Fibroblast of skin of right biceps (primary cell): ENCODE measurements at regions not wholly inside any gene's neighbourhood (a gene's known extent, or its start where the extent isn't known, plus 50 kb on each side); places are given as distances from the start of the nearest gene placed in this dataset.
A peak's percentile ranks its signal among the peaks of the same experiment; 100 is the strongest.

Experiments used
- DNase-seq: peaks from one replicate; pipeline ENCODE4 v3.0.0-alpha.2; 2013

DNA sequence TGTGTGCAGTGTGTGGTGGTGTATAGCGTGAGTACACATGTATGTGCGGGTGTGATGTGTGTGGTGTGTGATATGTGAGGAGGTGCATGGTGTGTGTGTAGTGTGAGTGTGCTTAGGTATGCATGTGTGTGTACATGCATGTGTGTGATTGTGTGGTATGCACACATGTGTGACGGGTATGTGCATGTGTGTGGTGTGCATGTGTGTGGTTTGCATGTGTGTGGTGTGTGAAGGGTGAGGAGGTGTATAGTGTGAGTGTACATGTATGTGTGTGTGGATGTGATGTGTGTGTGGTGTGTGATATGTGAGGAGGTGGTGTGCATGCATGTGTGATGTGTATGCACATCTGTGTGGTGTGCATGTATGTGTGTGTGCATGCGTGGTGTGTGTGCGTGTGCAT lies 105.6 kb downstream of the CMPK2 start:
- DNase-seq = no peak

DNA sequence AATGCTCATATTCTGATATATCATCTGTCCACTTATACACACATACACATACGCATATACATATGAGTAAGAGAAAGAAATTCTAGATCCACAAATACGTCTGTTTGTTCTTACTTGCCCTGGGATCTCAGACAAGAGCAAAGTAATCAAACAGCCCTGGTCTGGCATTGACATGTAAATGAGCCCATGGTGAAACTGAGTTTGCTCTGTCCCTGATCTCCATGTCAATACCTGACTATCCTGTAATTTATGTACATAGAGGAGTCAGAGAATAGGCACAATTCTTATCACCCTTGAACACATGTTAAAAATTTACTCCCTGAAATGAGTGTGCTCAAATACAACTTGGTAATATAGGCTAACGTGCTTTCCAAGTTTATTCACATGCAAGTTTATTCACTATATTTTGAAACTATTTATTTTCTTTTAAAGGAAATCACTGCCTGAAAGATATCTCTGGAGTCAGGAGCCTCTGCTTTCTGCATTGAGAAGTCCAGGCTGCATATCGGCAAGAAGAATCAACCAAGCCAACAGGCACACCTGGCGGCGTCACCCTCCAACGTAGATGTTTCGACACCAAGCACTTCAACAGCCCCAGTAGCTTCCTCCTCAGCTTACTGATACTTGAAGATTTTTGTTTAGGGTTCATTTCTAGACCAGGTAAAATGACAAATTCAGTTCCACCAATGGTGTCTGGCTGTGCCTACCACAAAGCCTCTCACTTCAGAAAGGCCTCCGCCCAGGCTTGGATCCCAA lies 100.6 kb downstream of the CMPK2 start:
- no peak for DNase-seq

DNA sequence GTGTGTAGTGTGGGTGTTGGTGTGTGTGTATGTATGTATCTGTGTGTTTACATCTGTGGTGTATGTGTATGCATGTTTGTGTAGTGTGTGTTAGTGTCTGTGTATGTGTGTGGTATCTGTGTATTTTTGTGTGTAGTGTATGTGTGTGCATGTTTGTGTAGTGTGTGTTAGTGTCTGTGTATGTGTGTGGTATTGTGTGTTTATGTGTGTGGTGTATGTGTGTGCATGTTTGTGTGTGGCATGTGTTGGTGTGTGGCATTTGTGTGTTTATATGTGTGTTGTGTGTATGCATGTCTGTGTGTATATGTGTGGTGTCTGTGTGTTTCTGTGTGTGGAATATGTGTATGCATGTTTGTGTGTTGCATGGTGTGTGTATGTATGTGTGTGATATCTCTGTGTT lies 96.4 kb downstream of the CMPK2 start:
- DNase-seq = no peak

DNA sequence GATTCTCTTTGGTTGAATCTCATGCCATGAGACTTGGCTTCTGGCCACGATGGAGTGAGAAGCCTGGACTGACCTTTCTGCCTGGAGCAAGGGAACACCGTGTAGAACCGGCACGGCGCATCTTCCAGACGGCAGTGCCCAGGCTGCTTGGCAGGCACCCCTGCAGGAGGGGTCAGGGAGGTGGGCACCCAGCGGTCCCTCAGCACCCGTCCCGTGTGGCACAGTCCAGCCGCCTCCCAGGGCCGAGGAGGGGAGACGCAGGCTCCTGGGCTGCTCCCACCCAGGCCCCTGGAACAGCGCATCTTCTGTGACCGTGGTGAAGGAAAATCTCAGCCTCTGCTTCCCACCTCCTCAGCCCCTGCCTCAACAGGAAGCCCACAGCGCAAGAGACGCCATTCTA lies 95.7 kb downstream of the CMPK2 start:
- no peak for DNase-seq

DNA sequence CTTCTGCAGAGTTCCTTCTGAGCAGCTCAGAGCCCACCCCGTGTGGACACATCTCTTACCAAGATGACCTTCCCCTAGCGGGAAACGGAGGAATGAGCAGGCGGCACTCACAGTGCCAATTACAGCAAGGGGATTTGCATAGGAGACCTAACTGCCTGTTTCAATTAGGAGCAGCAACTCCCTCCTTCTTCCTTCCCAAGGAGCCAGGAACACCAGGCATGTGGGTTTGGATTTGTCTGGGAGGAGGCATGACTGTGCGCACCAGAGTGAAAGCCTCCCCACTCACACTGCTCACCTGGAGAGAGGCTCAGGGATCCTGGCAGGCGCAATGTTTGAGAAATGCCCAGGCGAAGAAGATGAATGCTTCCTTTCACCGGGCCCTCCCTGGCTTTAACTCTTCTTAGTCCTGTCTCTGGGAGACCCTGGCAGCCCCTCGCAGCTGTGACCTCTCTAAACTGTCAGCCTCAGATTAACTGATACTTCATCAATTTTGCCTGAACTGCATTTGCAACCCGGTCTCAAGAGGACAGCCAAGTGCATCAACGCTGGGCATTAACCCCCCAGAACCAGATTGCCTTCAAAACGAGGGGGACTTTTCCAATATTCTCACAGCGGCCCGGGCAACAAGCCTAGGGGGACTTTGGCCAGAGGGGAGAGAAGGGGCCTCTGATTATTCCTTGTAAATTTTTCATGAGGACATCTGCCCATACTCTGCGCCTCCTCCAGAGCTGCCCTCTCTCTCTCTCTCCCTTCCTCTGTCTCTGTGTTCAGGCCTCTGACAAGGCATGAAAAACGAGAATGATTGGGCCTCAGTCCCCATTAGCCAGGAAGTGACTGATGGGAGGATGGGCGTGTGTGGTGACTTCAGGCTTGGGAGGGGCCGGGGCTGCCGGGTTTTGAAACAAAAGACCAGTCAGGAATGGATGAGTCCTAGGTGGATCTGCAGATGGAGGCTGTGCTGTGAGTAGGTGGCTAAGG lies 93.8 kb downstream of the CMPK2 start:
- DNase-seq = peak; percentile 49

DNA sequence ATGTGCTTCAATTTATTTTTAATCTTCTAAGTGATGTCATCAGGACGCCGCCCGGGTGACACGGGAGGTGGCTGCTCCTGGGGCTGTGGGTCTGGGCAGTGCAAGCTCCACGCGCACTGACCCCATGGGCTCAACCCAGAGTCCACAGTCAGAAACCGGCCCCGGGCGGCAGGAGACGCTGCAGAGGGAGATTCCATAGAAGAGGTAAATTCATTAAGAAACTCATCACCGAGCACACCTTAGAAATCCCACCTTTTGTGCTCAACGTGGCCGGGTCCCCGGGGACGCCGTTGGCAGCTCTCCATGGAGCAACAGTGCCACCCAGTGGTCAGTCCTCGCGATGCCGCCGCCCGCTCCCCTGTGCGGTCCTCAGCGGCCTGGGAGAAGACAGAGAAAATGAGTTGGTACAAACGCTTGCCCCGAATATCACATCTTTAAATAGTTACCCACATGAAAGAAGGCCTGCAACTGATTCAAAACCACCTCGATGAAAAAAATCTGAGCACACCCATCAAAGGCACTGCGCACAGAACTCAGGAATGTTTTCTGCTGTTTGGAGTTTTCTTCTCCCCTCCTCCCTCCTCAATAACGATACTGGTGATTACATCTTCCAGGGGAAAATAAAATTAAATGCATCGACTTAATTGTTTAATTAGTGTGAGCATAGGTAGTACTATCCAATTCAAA lies 92.6 kb downstream of the CMPK2 start:
- peak; percentile 48 for DNase-seq

DNA sequence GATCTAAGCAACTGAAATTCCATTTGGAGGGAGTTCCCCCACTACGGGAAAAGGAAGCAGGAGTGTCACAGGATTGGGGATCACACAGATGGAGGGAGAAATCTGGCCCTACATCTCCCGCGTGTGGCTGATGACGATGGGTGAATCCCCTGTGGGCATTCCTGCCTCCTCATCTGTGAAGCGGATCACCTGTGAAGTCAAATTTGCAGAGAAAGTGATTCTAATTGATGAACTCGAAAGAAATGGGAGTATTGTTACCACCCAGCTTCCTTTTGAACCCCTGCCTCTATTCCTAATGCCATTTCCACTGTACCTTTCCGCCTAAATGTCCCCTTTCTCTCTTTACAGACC lies 92.0 kb downstream of the CMPK2 start:
- DNase-seq = no peak

DNA sequence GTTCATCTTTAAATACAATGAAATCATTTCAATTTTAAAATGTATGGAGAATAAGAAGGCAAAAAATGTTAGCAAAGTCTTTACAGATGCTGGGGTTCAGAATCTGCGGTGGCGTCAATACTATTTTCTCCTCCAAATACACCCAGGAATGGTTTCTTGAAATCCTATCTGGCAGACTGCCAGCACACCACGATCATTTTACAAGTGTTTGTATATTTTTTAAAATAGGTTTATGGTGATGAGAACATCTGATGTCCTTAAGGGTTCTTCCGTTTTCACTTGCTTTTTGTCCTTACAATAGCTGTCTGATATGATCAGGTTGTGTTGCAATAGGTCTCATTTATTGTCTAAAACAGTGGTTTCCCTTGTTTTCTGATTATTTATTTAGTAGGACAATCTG lies 89.6 kb downstream of the CMPK2 start:
- DNase-seq = no peak

DNA sequence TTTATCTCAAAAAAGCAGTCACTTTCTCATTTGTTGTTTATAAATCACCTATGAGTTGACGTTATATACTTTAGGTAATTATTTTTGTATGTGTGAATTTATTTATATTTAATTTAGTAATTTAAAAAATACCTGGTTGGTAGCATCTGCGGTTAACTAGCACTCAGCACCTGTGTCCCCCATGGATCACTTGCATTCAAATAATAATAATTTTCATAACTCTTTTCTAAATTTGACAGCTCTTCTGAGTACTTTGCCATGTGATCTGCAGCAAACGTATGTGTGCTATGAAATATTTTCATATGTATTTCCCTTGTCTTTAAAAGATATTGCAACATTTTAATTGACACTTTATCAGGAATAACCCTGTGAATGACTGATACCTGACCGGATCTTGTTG lies 88.1 kb downstream of the CMPK2 start:
- DNase-seq = no peak

DNA sequence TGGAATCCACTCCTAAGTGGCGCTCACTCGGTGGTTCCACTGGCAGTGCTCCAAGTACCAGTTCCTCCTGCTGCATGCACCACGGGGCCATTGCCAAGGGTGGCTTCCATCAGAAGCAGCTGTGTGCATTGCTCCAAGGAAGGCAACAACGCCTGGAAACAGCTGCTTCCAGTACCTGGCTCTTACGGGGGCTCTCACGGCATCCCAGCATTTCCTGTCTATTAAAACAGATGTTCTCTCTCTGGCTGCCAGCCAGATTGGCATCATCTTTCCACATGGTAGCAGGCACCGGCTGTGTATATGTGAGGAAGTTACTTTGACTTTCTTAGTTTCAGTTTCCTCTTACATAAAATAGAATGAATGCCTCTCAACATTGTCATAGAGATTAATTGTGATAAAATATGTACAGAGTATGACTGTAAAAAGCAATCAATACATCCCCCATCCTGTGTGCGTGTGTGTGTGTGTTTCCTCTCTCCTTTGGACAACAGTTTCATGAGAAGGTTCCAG lies 84.9 kb downstream of the CMPK2 start:
- peak; percentile 68 for DNase-seq

DNA sequence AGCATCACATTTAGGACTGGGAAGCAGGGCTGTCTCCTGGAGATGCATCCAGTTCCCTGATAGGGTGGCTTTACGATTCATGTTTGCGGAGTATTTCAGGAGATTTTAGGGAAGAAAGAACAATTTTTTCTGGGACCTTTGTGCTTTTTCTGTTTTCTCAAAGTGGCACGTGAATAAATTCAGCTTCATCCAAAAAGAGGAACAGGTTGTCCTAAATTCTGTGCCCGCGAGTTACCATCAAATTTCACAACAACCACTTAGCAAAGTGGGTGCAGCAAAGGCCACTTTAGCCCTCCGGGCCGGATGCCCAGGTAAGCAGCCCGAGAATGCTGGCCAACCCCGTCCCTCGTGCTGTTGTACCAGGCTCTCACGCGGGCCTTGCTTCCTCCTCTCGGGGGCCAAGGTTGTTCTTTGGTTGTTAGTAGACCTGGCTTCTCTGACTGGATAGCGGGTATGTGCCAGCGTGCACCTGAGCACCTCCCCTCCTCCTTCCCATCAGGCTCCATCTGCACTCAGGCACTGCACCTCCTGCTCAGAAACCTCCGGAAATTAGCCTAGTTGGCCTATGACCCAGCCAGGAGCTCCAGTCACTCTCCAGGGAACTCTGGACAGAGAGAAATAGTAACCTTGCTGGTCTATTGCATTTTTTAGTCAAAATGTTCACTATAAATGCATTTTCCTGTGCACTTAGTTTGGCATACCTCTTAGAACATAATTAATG lies 83.0 kb downstream of the CMPK2 start:
- DNase-seq = no peak

DNA sequence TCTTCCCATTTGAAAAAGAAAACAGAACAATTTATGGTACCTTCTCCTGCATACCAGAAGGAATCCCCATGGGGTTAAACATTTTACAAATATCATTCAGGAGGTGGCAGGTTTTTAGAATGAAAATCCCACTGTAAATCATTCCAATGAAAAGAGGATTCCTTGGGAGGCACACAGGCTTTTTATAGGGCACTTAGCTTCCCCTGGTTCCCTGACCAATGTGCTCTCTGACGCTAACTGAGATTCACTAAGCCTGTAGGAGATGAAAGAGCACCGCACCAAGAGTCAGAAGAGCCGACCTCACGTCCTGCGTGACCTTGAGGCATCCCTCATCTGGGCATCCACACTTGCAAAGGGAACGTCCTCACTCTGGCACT lies 82.5 kb downstream of the CMPK2 start:
- DNase-seq = no peak

DNA sequence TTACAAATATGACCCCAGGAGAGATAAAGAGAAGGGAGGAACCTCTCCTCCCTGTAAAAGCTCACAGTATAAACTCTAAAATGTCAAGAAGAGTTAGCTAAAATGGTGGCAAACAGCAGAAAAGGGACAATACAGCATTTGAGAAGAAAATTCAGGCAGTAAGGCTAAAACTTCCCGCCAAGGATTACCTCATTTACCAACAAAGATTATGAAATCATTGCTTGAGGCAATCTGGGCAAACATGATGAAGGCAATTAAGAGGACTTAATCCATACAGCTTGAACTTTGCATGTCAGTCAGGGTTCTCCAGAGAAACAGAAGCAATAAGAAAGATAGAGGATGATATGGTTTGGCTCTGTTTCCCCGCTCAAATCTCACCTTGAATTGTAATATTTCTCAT lies 81.4 kb downstream of the CMPK2 start:
- DNase-seq = no peak

DNA sequence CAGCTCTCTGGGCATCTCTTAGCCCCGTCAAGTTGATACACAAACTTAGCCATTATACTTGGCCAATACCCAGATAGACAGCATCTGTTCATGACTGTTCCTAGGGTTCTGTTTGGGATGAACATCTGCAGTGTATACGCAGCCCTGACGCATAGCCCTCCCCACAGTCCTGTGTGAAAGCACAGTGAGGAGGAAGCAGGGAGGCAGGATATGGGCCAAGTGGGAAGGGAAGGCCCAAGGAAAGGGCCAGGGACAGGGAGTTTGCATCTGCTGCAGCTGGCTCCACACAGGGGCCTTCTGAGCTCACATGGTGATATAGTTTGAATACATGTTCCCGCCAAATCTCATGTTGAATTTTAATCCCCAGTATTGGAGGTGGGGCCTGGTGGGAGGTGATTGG lies 80.2 kb downstream of the CMPK2 start:
- DNase-seq = no peak

DNA sequence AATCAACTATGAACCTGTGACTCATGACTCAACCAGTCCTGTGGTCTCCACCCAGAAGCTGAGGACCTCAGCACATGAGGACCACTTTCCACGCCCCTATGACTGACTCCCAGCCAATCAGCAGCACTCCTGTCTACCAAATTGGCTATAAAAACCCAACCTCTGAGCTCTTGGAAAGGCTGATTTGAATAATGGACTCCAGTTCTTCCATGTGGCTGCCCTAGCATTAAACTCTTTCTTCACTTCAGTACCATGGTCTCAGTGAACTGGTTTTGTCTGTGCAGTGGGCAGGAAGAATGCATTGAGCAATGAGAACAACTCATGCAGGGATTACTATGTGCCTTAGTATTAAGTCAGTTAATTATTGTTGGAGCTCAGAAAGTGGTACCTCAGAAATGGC lies 78.3 kb downstream of the CMPK2 start:
- DNase-seq = no peak

DNA sequence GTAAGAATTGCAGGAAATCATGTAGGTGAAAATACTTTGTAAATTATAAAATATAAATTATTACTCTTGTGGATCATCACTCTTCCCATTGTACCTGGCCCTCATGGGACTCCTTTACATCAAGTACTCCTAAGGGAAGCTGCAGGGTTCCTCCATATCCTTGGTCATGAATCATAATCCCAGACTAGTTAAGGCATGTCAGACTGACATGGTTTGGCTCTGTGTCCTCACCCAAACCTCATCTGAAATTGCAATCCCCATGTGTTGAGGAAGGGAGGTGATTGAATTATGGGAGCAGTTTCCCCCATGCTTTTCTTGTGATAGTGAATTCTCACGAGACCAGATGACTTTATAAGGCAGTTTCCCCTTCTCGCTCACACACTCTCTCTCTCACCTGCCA lies 77.1 kb downstream of the CMPK2 start:
- no peak for DNase-seq

DNA sequence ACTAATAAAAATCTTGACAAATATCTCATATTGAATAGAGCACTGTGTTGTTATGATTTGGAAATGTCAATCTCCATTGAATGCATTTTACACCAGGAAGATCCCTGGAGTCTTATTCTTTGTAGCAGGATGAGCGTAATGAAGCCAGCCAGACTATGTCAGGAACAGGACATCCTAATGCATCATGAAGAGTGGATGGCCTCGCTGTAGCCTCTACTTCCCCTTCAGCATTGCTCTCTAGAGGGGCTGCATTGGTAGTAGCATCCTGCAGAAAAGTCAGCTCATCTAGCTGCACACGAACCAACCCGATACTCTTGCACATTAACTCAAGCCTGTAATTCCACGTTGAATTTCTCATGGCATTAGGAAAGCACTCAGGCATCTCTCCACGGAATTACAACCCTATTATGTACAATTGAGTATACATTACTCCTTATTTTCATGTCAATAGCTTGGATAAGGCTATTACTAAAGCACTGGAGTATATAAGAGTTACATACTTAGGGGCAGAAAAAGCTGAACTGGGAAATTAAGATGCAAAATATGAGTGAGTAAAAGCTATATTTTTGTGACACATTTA lies 76.1 kb downstream of the CMPK2 start:
- DNase-seq = no peak

DNA sequence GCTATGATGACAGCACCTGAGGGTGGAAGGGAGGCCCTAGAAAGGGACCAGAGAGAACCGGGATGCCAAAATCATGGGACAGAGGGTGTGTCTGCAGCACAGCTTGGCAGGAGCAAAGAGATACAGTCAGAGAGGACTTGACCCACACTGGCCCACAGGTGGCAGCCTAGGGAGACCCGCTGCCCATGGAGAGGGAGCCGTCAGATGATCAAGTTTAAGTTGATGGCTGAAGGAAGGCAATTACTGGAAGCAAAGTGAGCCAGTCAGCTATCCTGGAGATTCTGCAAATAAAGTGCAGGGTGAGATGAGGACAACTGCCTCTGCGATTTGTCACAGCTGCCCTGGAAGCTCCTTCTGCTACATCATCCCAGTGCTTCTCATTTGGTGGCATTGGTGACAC lies 74.0 kb downstream of the CMPK2 start:
- no peak for DNase-seq

DNA sequence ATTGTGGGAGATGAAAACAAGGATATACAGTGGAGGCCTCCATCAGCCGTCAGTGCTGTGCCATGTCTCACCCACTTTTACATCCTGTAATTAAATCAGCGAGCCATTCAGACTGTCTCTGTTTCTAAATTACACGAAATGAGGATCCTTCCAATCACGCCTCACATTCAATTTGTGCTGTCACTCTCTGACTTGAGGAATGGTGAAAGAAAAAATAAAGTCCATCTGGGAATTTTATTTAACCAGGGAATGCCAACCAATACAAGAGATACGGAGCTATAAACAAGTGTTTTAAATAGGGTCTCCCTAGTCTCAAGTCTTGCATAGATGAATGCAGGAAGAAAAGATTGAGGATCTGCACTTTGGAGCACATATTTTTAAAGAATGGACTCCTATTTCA lies 72.8 kb downstream of the CMPK2 start:
- no peak for DNase-seq

DNA sequence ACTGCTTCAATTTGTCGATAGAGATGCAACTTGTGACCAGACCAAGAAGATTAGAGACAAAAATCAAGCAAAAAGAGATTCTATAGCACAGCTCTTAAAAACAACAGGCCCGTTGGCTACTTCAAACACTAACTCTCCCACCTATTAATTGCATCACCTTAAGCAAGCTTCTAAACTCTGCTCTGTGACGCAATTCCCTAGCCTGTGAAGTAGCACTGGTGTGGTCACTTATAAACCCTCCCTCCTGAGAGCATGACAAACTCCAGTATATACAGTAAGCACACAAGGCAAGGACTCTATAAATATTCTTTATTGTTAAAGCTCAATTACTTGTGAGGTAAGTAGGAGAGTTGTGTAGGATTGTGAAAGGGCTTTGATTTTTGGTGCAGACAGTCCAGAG lies 72.3 kb downstream of the CMPK2 start:
- no peak for DNase-seq

DNA sequence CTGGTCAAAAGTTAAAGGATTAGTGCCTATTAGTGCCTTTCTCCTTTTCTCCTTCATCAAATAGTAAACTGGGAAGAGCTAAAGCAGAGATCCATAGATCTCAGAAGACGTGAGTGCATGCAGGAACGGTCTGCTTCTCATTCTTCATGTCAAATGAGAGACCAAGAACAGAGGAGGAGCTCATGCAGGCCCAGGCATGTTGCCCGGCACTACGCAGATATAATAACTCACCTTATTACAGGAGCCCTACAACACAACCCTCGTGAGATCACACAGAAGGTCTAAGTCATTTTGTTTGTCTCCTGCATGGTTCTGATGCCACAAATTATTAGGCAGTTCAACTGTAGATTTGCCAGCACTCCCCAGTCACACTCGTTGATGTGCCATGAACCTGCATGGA lies 71.8 kb downstream of the CMPK2 start:
- DNase-seq = no peak

DNA sequence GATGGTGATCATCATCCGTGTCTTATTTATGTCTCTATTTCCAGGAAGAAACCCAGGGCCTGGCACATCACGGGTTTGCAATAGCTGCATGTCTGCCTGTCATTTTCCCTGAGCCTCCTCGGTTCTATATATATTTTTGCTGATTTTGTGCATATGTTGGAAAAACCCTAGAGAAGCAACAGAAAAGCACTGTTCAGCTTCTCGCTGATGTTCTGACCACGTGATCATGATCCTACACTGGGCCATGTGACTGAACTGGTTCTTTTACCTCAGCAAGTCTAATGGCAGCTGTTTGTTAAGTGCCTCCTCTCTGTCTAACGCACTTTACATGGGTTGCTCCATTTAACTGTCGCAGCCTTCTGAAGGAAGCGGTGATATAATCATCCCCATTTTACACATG lies 71.3 kb downstream of the CMPK2 start:
- DNase-seq = no peak
